Adrenal gland (tissue), 9 donors: ENCODE measurements at regions not wholly inside any gene's neighbourhood (a gene's known extent, or its start where the extent isn't known, plus 50 kb on each side); places are given as distances from the start of the nearest gene placed in this dataset.

Source experiments
- DNase-seq, 7 donors: peaks; one replicate each; pipeline ENCODE4 v3.0.0-alpha.2; 2019 to 2020
- H3K27ac ChIP-seq, 5 donors: fragments of 200-600 bp; sonication (generic) in 4 of 5; 1 replicate in 3 of 5; 2 replicates in 2 of 5; pipeline versions ENCODE4 v1.5.1 to v1.8.0; 2016 to 2020; ENCODE audit warnings: mild to moderate bottlenecking in 1 of 5
- H3K27me3 ChIP-seq: fragments of 200-600 bp; 2 replicates; pipeline ENCODE4 v1.8.0; 2021
- H3K36me3 ChIP-seq, 2 donors: fragments of 200-600 bp; replicated peaks in 1 of 2; 1 replicate in 1 of 2; 2 replicates in 1 of 2; pipeline versions ENCODE4 v1.5.1 to v1.8.0; 2018 to 2022
- H3K4me1 ChIP-seq, 2 donors: fragments of 200-600 bp; replicated peaks in 1 of 2; 1 replicate in 1 of 2; 2 replicates in 1 of 2; pipeline versions ENCODE4 v1.5.1 to v1.8.0; 2018 to 2021
- H3K4me3 ChIP-seq, 4 donors: fragments of 200-600 bp; sonication (generic) in 3 of 4; one replicate each; pipeline ENCODE4 v1.5.1; 2016 to 2018
- H3K9me3 ChIP-seq, 3 donors: fragments of 200-600 bp; sonication (generic) in 1 of 3; replicated peaks in 1 of 3; 1 replicate in 2 of 3; 2 replicates in 1 of 3; pipeline versions ENCODE4 v1.5.1 to v1.8.0; 2016 to 2021
- CTCF ChIP-seq, 6 experiments: fragments of 450-650 bp in 4 of 6; fragments of 200-600 bp in 2 of 6; sonication (generic) in 1 of 6; IDR thresholded peaks; 1 replicate in 5 of 6; 2 replicates in 1 of 6; pipeline versions ENCODE4 v1.5.1 to v1.8.0; 2016 to 2021; ENCODE audit warnings: antibody characterized with exemption in 6 of 6, mild to moderate bottlenecking in 2 of 6, moderate library complexity in 1 of 6
- POLR2A ChIP-seq, 2 donors: fragments of 450-650 bp; IDR thresholded peaks; one replicate each; pipeline ENCODE4 v1.6.1; 2017; ENCODE audit warnings: antibody characterized with exemption in 2 of 2, mild to moderate bottlenecking in 2 of 2, moderate library complexity in 1 of 2
- WGBS, 4 donors: extraction: QIAGEN DNeasy Blood & Tissue Kit in 2 of 4; methylation state at CpG; one replicate each; pipeline versions ENCODE4 v1.1.5 to v1.1.7; 2013 to 2017; 5-methylcytosine and 5-hydroxymethylcytosine counted together
- intact Hi-C, 2 donors: fragments of 100-400 bp; cut with DNase I; formaldehyde crosslinking; loops; one replicate each; pipeline versions ENCODE4 v1.14.1 to v1.15.0; 2022 to 2023
- donor health status: healthy with polysubstance abuse.
- donor health status: Bipolar disorder and iron deficiency.
- donor health status: DM: yes; HTN: yes; CAD: no.
- donor health status: DM: no; HTN: no; CAD: no.
- donor health status: DM: no; HTN: no; CAD: no.

GRCh38 chr10:128614802-128615553, 488.8 kb upstream of the MKI67 start:
- Histone ChIP-seq H3K27me3 (no peaks in the 10 kb centered on the region), H3K9me3 (no peaks in the 10 kb centered on the region), H3K27ac (no peak overlapping the region), H3K36me3 (no peaks in the 10 kb centered on the region), H3K4me1 (no peaks in the 10 kb centered on the region), H3K4me3 (no peak overlapping the region)
- WGBS, 4 donors: 57 to 75% (median 73%) methylated on average over 5 of the region's 5 CpGs
- intact Hi-C loops: no loop called here
- no peak for TF ChIP-seq POLR2A (IDR thresholded peaks at IDR 0.05)
- TF ChIP-seq CTCF (IDR thresholded peaks at IDR 0.05): no peak
- no peak for DNase-seq

GRCh38 chr10:128617532-128617931, 491.3 kb upstream of the MKI67 start:
- intact Hi-C loops: no loop called here
- no peak for DNase-seq
- Histone ChIP-seq H3K27ac (no peak overlapping the region), H3K36me3 (no peaks in the 10 kb centered on the region), H3K4me3 (no peak overlapping the region), H3K4me1 (no peaks in the 10 kb centered on the region), H3K9me3 (no peaks in the 10 kb centered on the region), H3K27me3 (no peaks in the 10 kb centered on the region)
- no peak for TF ChIP-seq CTCF (IDR thresholded peaks at IDR 0.05)
- no peak for TF ChIP-seq POLR2A (IDR thresholded peaks at IDR 0.05)
- WGBS, 4 donors: 28 to 51% (median 37%) methylated on average over 2 of the region's 2 CpGs

- Histone ChIP-seq H3K27ac (no peak overlapping the region), H3K4me1 (no peaks in the 10 kb centered on the region), H3K9me3 (no peaks in the 10 kb centered on the region), H3K36me3 (no peaks in the 10 kb centered on the region), H3K4me3 (no peak overlapping the region), H3K27me3 (no peaks in the 10 kb centered on the region)
- WGBS, 4 donors: 83 to 89% (median 86%) methylated on average over 8 of the region's 8 CpGs
- TF ChIP-seq POLR2A (IDR thresholded peaks at IDR 0.05) (no peak), CTCF (IDR thresholded peaks at IDR 0.05) (no peak)
- intact Hi-C loops: no loop called here
- DNase-seq: no peak
Observed at GRCh38 chr10:128622706-128623105, 496.5 kb upstream of the MKI67 start.

GRCh38 chr10:128623776-128624175, 497.6 kb upstream of the MKI67 start:
- Histone ChIP-seq H3K4me3 (no peak overlapping the region), H3K27me3 (no peaks in the 10 kb centered on the region), H3K36me3 (no peaks in the 10 kb centered on the region), H3K9me3 (no peaks in the 10 kb centered on the region), H3K4me1 (no peaks in the 10 kb centered on the region), H3K27ac (no peak overlapping the region)
- WGBS, 4 donors: 80 to 90% (median 85%) methylated on average over 15 of the region's 15 CpGs
- intact Hi-C loops: no loop called here
- DNase-seq: no peak
- TF ChIP-seq CTCF (IDR thresholded peaks at IDR 0.05) (no peak), POLR2A (IDR thresholded peaks at IDR 0.05) (no peak)
